Karpas-422 (cell line): ENCODE measurements at regions not wholly inside any gene's neighbourhood (a gene's known extent, or its start where the extent isn't known, plus 50 kb on each side); places are given as distances from the start of the nearest gene placed in this dataset.

ENCODE experiments used
- DNase-seq: peaks from one replicate; pipeline ENCODE4 v3.0.0-alpha.2; 2015
- H2AFZ ChIP-seq: fragments of 200-600 bp; sonication (generic); 2 replicates; pipeline ENCODE4 v1.6.1; 2014; ENCODE audit warnings: antibody characterized with exemption, low read length, mixed read lengths
- H3K27ac ChIP-seq: fragments of 200-600 bp; sonication (generic); 2 replicates; pipeline ENCODE4 v1.5.1; 2014; ENCODE audit warnings: mild to moderate bottlenecking, low read length, moderate library complexity
- H3K27me3 ChIP-seq: fragments of 200-600 bp; sonication (generic); 2 replicates; pipeline ENCODE4 v1.6.1; 2014; ENCODE audit warnings: low read length, mixed read lengths
- H3K36me3 ChIP-seq: fragments of 200-600 bp; sonication (generic); 2 replicates; pipeline ENCODE4 v1.6.1; 2014; ENCODE audit warnings: low read length, mixed read lengths; ENCODE audit not compliant: insufficient read depth
- H3K4me1 ChIP-seq: fragments of 200-600 bp; sonication (generic); 2 replicates; pipeline ENCODE4 v1.6.1; 2014; ENCODE audit warnings: mild to moderate bottlenecking, low read length, mixed read lengths
- H3K4me2 ChIP-seq: fragments of 200-600 bp; sonication (generic); 2 replicates; pipeline ENCODE4 v1.6.1; 2014; ENCODE audit warnings: low read length, low read depth, mild to moderate bottlenecking; ENCODE audit not compliant: poor library complexity, severe bottlenecking
- H3K4me3 ChIP-seq: fragments of 200-600 bp; sonication (generic); 2 replicates; pipeline ENCODE4 v1.5.1; 2014; ENCODE audit warnings: mild to moderate bottlenecking, antibody characterized with exemption, low read length, mixed read lengths
- H3K79me2 ChIP-seq: fragments of 200-600 bp; sonication (generic); 2 replicates; pipeline ENCODE4 v1.6.1; 2014; ENCODE audit warnings: mild to moderate bottlenecking, low read length, mixed read lengths
- H3K9ac ChIP-seq: fragments of 200-600 bp; sonication (generic); 2 replicates; pipeline ENCODE4 v1.6.0; 2014; ENCODE audit warnings: low read length
- H3K9me2 ChIP-seq: fragments of 200-600 bp; sonication (generic), shearing (Covaris generic); replicated peaks from 2 replicates; pipeline ENCODE4 v1.6.0; 2014; ENCODE audit warnings: mild to moderate bottlenecking, low read length, moderate library complexity; ENCODE audit not compliant: insufficient read depth
- H3K9me3 ChIP-seq: fragments of 300-700, 200-600 bp; sonication (generic); 2 replicates; pipeline ENCODE4 v1.6.1; 2014; ENCODE audit warnings: low read length, mixed read lengths
- H4K20me1 ChIP-seq: fragments of 200-600 bp; sonication (generic); 2 replicates; pipeline ENCODE4 v1.6.1; 2014; ENCODE audit warnings: mild to moderate bottlenecking, antibody characterized with exemption, low read length, low read depth; ENCODE audit not compliant: insufficient read depth

DNA sequence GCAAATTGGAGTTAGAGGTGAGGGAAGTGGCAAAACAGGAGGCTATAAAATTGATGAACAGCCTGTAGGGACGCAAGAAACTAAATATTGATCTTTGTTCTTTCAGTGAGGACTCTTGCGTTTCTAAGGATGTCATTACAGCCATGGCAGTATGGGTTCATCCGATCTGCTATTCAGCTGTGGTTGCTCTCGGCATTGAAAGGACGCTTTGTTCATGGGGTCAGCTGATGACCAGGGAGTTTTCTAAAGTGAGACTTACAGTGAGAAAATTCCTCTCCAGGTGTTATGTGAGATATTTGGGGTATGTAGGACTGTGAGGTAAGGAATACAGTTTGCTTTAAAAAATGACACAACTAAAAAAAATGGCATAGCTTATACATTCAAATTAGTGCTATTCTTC lies 52.7 kb upstream of the PELI1 start:
- Histone ChIP-seq H4K20me1 (no peaks in the 10 kb centered on the region), H3K27ac (no peak overlapping the region), H2AFZ (no peak overlapping the region), H3K9me3 (no peaks in the 10 kb centered on the region), H3K9me2 (no peaks in the 10 kb centered on the region), H3K4me2 (no peak overlapping the region), H3K79me2 (no peaks in the 10 kb centered on the region), H3K4me1 (peaks cover 9% of the 10 kb centered on the region), H3K9ac (no peak overlapping the region), H3K27me3 (no peaks in the 10 kb centered on the region), H3K4me3 (no peak overlapping the region), H3K36me3 (no peaks in the 10 kb centered on the region)
- no peak for DNase-seq

DNA sequence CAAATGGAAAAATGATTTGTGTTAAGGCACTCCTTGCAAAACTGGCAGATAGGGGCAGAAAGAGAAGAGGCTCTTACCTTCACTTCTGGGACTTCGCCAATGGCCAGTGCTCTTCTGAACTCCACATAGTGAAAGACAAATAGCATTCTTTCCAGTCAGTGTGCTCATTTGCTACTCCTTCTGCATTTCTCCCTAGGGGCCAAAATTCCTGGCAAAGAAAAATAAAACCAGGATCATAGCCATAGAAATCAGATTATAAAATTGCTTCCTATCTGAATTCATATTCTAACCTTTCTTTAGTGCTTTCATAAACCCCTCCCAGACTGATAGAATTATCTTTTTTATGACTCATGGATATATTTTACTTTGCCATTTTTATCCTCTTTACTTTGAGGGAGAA lies 56.9 kb upstream of the PELI1 start:
- Histone ChIP-seq H4K20me1 (no peaks in the 10 kb centered on the region), H3K9me3 (no peaks in the 10 kb centered on the region), H3K9me2 (no peaks in the 10 kb centered on the region), H3K36me3 (no peaks in the 10 kb centered on the region), H3K4me2 (no peak overlapping the region), H3K9ac (no peak overlapping the region), H3K27ac (no peak overlapping the region), H3K4me1 (peaks cover 19% of the 10 kb centered on the region), H3K4me3 (no peak overlapping the region), H3K27me3 (no peaks in the 10 kb centered on the region), H2AFZ (no peak overlapping the region), H3K79me2 (no peaks in the 10 kb centered on the region)
- DNase-seq = no peak

GRCh38 chr2:64202206-64202845 lies 58.1 kb upstream of the PELI1 start:
- H4K20me1 ChIP-seq = no peaks in the 10 kb centered on the region
- no peak overlapping the region for H3K27ac ChIP-seq
- DNase-seq = no peak
- H3K4me3 ChIP-seq = no peak overlapping the region
- no peaks in the 10 kb centered on the region for H3K27me3 ChIP-seq
- no peaks in the 10 kb centered on the region for H3K79me2 ChIP-seq
- H3K9me3 ChIP-seq = no peaks in the 10 kb centered on the region
- H3K4me2 ChIP-seq = no peak overlapping the region
- no peaks in the 10 kb centered on the region for H3K9me2 ChIP-seq
- H2AFZ ChIP-seq = no peak overlapping the region
- H3K9ac ChIP-seq = no peak overlapping the region
- H3K4me1 ChIP-seq = peaks cover 19% of the 10 kb centered on the region
- no peaks in the 10 kb centered on the region for H3K36me3 ChIP-seq

GRCh38 chr2:64203131-64203857 lies 59.1 kb upstream of the PELI1 start:
- Histone ChIP-seq H3K27ac (0 out of 2 replicates have a peak overlapping the region, but pooled peaks have one; percentile 13), H3K79me2 (no peaks in the 10 kb centered on the region), H3K9me2 (no peaks in the 10 kb centered on the region), H3K36me3 (no peaks in the 10 kb centered on the region), H2AFZ (no peak overlapping the region), H3K27me3 (no peaks in the 10 kb centered on the region), H4K20me1 (no peaks in the 10 kb centered on the region), H3K9me3 (no peaks in the 10 kb centered on the region), H3K4me3 (no peak overlapping the region), H3K4me2 (peak overlapping the region; percentile 52), H3K4me1 (peaks cover 19% of the 10 kb centered on the region), H3K9ac (peak overlapping the region; percentile 49)
- no peak for DNase-seq

DNA sequence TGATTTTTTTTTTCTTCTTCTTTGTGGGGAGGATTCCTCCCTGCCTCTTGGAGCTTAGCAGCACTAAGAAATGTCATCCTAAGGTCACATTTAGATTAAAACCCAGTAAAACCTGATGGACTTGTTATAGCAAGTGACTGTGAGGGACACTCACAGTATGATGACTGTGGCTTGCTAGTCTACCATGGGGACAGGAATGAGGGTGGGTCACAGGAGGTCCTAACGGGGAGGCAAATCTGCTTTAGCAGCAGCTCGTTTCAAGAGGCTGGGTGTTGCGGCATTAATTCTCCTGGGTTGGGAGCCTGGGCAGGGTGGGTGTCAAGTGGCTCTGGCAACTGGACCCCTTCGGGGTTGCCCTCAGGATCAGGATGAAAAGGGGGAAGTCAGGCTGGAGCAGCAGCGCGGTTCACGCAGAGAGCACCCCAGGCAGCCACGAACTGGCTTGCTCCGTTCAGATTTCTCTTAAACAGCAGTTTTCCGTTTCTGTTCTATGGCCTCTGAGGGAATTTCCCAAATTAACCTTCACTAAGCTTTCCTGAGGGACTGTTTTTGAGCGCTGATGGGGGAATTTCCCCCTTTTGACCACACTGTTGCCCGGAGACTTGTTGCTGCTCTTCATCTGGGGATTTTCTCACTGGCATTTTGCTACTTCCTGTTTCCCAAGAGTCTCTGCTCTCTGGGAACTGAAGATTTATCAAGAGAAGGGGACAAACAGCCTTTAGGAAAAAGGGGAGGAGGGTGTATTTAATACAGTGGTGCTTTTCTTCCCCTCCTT lies 59.8 kb upstream of the PELI1 start:
- DNase-seq = no peak
- no peaks in the 10 kb centered on the region for H3K79me2 ChIP-seq
- no peaks in the 10 kb centered on the region for H3K27me3 ChIP-seq
- H2AFZ ChIP-seq = peak overlapping the region; percentile 41; the same call in 1 of the 2 replicates
- peaks cover 19% of the 10 kb centered on the region for H3K4me1 ChIP-seq
- peak overlapping the region; percentile 49 for H3K9ac ChIP-seq
- H3K9me2 ChIP-seq = no peaks in the 10 kb centered on the region
- H3K4me2 ChIP-seq = peak overlapping the region; percentile 52
- no peaks in the 10 kb centered on the region for H3K36me3 ChIP-seq
- H3K9me3 ChIP-seq = no peaks in the 10 kb centered on the region
- peak overlapping the region; percentile 23; the same call in 1 of the 2 replicates for H3K4me3 ChIP-seq
- H4K20me1 ChIP-seq = no peaks in the 10 kb centered on the region
- 0 out of 2 replicates have a peak overlapping the region, but pooled peaks have one; percentile 13 for H3K27ac ChIP-seq

GRCh38 chr2:64204703-64205102 lies 60.5 kb upstream of the PELI1 start:
- Histone ChIP-seq H3K79me2 (no peaks in the 10 kb centered on the region), H3K27ac (no peak overlapping the region), H3K9ac (no peak overlapping the region), H3K4me1 (peaks cover 19% of the 10 kb centered on the region), H4K20me1 (no peaks in the 10 kb centered on the region), H3K27me3 (no peaks in the 10 kb centered on the region), H3K9me2 (no peaks in the 10 kb centered on the region), H3K9me3 (no peaks in the 10 kb centered on the region), H3K36me3 (no peaks in the 10 kb centered on the region), H2AFZ (peak overlapping the region; percentile 41; the same call in 1 of the 2 replicates), H3K4me3 (no peak overlapping the region), H3K4me2 (peak overlapping the region; percentile 52)
- no peak for DNase-seq

DNA sequence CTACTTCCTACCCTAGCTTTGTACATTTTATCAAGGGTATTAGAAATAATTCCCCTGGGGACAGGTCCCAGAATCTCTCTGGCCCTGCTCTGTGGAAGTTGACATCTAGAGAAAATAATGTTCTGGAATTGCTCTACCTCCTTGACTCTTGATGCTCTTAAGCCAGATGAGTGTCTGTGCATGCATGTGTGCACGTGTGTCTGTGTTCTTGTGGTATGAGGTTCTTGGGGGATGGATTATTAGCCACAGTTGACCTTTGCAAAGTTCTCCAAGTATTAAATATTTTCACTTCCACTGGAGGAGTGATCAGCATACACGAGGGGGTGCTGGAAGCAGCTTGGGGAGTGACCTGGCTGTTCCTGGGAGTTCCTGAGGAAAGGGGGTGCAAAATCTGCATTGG lies 61.2 kb upstream of the PELI1 start:
- Histone ChIP-seq H3K4me3 (no peak overlapping the region), H3K4me2 (no peak overlapping the region)
- no peak for DNase-seq

GRCh38 chr2:64207573-64207972 lies 63.4 kb upstream of the PELI1 start:
- H3K27ac ChIP-seq = no peak overlapping the region
- H3K4me2 ChIP-seq = no peak overlapping the region

More for the DNA sequence above, 61.2 kb upstream of the PELI1 start:
- Histone ChIP-seq H3K27ac (no peak overlapping the region), H3K9me3 (no peaks in the 10 kb centered on the region), H3K27me3 (no peaks in the 10 kb centered on the region), H3K36me3 (no peaks in the 10 kb centered on the region), H2AFZ (no peak overlapping the region), H3K4me1 (peaks cover 19% of the 10 kb centered on the region), H3K9ac (no peak overlapping the region), H4K20me1 (no peaks in the 10 kb centered on the region), H3K9me2 (no peaks in the 10 kb centered on the region), H3K79me2 (no peaks in the 10 kb centered on the region)

More at GRCh38 chr2:64207573-64207972, 63.4 kb upstream of the PELI1 start:
- Histone ChIP-seq H3K9ac (no peak overlapping the region), H4K20me1 (no peaks in the 10 kb centered on the region), H2AFZ (no peak overlapping the region), H3K27me3 (no peaks in the 10 kb centered on the region), H3K79me2 (no peaks in the 10 kb centered on the region), H3K4me1 (peaks cover 23% of the 10 kb centered on the region), H3K4me3 (no peak overlapping the region), H3K9me2 (no peaks in the 10 kb centered on the region), H3K9me3 (no peaks in the 10 kb centered on the region), H3K36me3 (no peaks in the 10 kb centered on the region)
- no peak for DNase-seq
